Inflammatory macrophage treated with lipopolysaccharide for 4 hours (primary cell): ENCODE measurements at regions not wholly inside any gene's neighbourhood (a gene's known extent, or its start where the extent isn't known, plus 50 kb on each side); places are given as distances from the start of the nearest gene placed in this dataset.
"Not testable (repeated sequence)": the region's sequence is repeated elsewhere in the genome, so short reads cannot be mapped to it uniquely, and the experiment has no call there.

Source experiments
- DNase-seq: peaks from one replicate; pipeline ENCODE4 v3.0.0-alpha.2; 2020

- DNase-seq: no peak
Measured at GRCh38 chr9:21533597-21533996, 51.5 kb upstream of the IFNE start.

GRCh38 chr9:21535396-21535795 lies 53.3 kb upstream of the IFNE start:
- no peak for DNase-seq

- no peak for DNase-seq
Measured at GRCh38 chr9:21542787-21543186, 60.7 kb upstream of the IFNE start.

DNA sequence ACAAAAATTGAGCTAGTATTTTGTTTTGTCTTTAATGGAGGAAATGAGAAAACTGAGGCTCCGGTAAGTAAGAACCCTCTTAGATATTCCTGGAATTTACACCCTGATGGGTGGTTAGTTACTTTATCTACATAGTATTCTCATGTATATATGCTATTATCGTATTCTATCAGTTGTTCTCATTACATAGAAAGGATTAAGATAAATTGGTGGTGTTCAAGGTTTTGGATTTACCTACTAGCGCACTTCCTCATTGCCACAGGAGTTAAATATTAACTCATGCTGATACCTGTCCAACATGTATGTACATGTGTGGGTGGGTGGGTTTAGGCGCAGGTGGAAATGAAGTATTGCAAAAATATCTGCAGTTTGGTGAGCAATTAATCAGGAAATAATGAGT lies 61.1 kb upstream of the IFNE start:
- DNase-seq: no peak

- DNase-seq: not testable (repeated sequence)
Measured at GRCh38 chr9:21543816-21544215, 61.7 kb upstream of the IFNE start.

- DNase-seq: no peak
Measured at GRCh38 chr9:21546949-21547348, 64.8 kb upstream of the IFNE start.

DNA sequence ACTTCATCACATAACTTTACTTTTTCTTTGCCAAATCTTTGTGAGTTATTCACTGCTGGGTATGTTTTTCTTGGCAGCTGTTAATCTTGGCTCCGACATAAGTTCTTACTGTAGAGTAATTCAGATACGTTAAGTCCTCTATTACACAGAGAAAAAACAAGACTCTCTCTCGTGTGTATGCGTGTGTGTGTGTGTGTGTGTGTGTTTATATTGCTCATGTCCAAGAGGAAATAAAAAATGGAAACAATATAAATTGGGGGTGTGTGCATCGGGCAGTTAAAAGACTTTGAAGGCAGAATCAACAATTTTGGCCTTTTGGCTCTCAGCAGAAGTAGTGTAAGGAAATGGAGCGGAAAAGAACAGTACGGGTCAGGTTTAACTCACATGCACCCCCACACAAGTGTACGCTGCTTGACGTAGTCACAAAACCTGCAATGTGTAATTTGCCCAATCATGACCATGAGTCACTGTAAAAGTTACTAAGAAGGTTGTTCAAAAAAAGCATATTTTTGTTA lies 67.2 kb upstream of the IFNE start:
- DNase-seq: no peak

DNA sequence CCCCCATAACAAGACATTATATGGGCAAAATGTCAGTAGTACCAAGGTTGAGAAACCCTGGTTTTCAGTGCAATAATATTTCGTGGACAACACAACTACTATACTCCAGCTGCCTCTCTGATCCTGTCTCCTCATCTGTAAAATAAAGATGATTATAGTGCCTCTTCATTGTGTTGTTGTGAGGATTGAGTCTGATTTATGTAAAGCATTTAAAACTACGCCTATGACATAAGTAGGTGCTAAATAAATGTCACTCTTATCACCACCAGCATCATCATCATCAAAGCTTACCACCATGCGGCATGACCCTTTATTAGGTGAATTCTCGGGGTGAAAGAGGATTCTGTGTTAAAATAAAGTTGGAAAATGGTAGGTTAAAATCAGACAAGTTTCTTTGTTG lies 67.8 kb upstream of the IFNE start:
- DNase-seq: no peak

GRCh38 chr9:21550392-21550791 lies 68.3 kb upstream of the IFNE start:
- no peak for DNase-seq

GRCh38 chr9:21551401-21551800 lies 69.3 kb upstream of the IFNE start:
- no peak for DNase-seq

DNA sequence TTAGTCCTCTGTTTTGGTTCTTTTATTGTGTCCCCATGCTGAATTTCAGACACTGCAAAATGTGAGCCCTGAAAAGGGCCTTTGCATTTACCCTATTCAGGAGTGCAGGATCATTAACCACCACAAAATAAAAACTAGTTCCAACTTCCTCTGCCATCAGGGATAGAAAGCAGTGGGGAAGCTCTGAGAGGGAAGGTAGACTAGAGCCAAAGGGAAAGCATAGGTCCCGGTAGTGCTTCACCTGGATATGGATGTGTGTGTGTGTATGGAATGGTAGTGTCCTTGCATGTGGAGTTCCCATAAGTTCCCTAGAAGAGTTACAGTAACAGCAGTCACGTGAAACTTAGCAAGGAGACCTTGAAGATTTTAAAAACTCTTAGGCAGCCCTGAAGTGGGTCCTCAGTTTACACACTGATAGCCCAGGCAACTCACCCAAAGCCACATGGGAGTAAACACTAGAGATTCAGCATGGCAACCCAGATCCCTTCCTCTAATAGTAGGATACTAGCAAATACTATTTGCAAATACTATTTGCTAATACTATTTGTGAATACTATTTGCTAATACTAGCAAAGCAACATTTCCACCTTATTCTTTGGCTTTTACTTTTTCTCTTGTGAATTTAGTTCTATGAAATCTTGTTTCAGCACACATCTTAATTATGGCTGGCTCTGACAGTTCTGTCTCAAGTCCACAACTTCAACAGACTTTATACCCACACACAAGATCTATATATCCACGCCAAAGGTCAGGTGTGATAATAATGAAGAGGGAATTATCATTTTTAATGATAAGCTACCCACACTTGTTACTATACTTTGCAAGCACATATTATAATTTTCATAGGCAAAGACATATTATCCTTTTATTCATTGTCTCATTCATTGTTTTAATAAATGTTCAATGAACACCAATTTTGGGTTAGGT lies 70.4 kb upstream of the IFNE start:
- DNase-seq: no peak

- DNase-seq: no peak
Measured at GRCh38 chr9:21553441-21553840, 71.3 kb upstream of the IFNE start.

GRCh38 chr9:21554813-21555212 lies 72.7 kb upstream of the IFNE start:
- DNase-seq: no peak

- DNase-seq: no peak
Measured at GRCh38 chr9:21555911-21556310, 73.8 kb upstream of the IFNE start.

GRCh38 chr9:21556581-21557427 lies 74.7 kb upstream of the IFNE start:
- DNase-seq: no peak

- no peak for DNase-seq
Measured at GRCh38 chr9:21557428-21557768, 75.3 kb upstream of the IFNE start.

- DNase-seq: no peak
Measured at GRCh38 chr9:21558079-21558478, 76.0 kb upstream of the IFNE start.

- DNase-seq: no peak
Measured at GRCh38 chr9:21558615-21559401, 76.7 kb upstream of the IFNE start.

- DNase-seq: no peak
Measured at GRCh38 chr9:21559402-21560280, 77.5 kb upstream of the IFNE start.

- no peak for DNase-seq
Measured at GRCh38 chr9:21560281-21560745, 78.2 kb upstream of the IFNE start.

GRCh38 chr9:21561502-21561901 lies 79.4 kb upstream of the IFNE start:
- DNase-seq: no peak

DNA sequence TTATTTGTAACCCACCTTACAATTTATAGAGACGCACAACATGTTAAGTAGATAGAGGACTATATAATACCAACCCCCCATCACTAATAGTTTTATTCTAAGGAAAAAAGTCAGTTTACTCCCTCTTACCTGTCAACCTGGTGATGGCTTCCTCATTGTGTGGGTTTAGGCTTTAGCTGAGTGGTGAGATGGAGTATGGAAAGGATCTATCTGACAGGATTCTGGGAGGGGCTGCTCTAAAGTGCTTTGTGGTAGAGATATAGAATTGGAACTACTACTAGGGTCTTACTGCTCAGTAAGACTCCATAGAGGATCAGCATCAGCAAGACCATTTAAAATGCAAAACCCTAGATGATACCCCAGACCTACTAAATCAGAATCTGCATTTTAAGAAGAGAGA lies 82.1 kb upstream of the IFNE start:
- DNase-seq: no peak
